Transverse colon (tissue), 4 donors: ENCODE measurements at regions not wholly inside any gene's neighbourhood (a gene's known extent, or its start where the extent isn't known, plus 50 kb on each side); places are given as distances from the start of the nearest gene placed in this dataset.

ENCODE experiments used
- EP300 ChIP-seq: sonication (generic); formaldehyde crosslinking; IDR thresholded peaks from one replicate; pipeline ENCODE4 v1.6.1; 2017; ENCODE audit warnings: antibody characterized with exemption, low read depth
- POLR2AphosphoS5 ChIP-seq, 3 donors: sonication (generic); formaldehyde crosslinking; IDR thresholded peaks; one replicate each; pipeline ENCODE4 v1.6.1; 2016; ENCODE audit warnings: antibody characterized with exemption in 3 of 3
- TF ChIP-seq, protein P1 (sequence below), 5 experiments: fragments of 200-600 bp in 3 of 5; fragments of 450-650 bp in 2 of 5; sonication (generic) in 3 of 5; IDR thresholded peaks; 1 replicate in 2 of 5; 2 replicates in 3 of 5; pipeline ENCODE4 v1.5.1; 2016 to 2017; ENCODE audit warnings: antibody characterized with exemption in 5 of 5, inconsistent platforms in 3 of 5, mild to moderate bottlenecking in 2 of 5, moderate library complexity in 1 of 5

DNA sequence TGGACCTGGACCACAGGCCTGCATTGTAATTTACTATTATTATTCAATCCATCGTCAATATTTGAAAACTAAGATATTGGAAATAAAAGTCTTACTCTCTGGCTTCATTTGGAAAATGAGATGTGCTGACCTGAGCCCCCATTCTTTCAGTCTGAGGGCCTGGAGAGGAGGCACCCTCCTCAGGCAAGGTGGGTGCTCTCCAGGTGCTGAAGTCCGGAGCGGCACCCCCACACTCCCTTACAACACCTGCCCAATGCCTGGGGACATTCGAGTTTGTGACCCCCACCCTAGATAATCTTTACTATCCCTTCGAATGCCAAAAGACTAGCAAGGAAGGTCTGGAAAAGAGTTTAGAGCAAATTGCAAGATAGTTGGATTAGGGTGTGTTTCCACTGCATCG, 133.3 kb downstream of the EN1 start:
- TF ChIP-seq, protein P1, sequence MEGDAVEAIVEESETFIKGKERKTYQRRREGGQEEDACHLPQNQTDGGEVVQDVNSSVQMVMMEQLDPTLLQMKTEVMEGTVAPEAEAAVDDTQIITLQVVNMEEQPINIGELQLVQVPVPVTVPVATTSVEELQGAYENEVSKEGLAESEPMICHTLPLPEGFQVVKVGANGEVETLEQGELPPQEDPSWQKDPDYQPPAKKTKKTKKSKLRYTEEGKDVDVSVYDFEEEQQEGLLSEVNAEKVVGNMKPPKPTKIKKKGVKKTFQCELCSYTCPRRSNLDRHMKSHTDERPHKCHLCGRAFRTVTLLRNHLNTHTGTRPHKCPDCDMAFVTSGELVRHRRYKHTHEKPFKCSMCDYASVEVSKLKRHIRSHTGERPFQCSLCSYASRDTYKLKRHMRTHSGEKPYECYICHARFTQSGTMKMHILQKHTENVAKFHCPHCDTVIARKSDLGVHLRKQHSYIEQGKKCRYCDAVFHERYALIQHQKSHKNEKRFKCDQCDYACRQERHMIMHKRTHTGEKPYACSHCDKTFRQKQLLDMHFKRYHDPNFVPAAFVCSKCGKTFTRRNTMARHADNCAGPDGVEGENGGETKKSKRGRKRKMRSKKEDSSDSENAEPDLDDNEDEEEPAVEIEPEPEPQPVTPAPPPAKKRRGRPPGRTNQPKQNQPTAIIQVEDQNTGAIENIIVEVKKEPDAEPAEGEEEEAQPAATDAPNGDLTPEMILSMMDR (IDR thresholded peaks at IDR 0.05): no peak
- TF ChIP-seq EP300: no peak
- TF ChIP-seq POLR2AphosphoS5 (IDR thresholded peaks at IDR 0.05): no peak
